Stimulated activated naive CD8-positive, alpha-beta T cell treated with anti-CD3 and anti-CD28 coated beads, Interleukin-15, Interleukin-2, amounts not matched to agents 100 U/mL and 50 U/mL, for 24 hours (primary cell): ENCODE measurements at regions not wholly inside any gene's neighbourhood (a gene's known extent, or its start where the extent isn't known, plus 50 kb on each side); places are given as distances from the start of the nearest gene placed in this dataset.
"Not testable (repeated sequence)": the region's sequence is repeated elsewhere in the genome, so short reads cannot be mapped to it uniquely, and the experiment has no call there.

Experiments used
- ATAC-seq: fragments of 150-1000 bp; cut with Tn5 transposase; one replicate; pipeline ENCODE4 v1.10.0; 2021
- DNase-seq: peaks from one replicate; pipeline ENCODE4 v3.0.0; 2021

- no peak for DNase-seq
- no peak for ATAC-seq
These were observed 54.4 kb upstream of the BMP4 start for GRCh38 chr14:54010981-54011380.

- DNase-seq, result no peak
- ATAC-seq, result no peak
These were observed 66.4 kb upstream of the BMP4 start for GRCh38 chr14:54023027-54023426.

- ATAC-seq, result no peak
- no peak for DNase-seq
These were observed 69.0 kb upstream of the BMP4 start for GRCh38 chr14:54025661-54026060.

- DNase-seq (no peak), ATAC-seq (no peak)
These were observed 70.0 kb upstream of the BMP4 start for GRCh38 chr14:54026671-54027070.

- not testable (repeated sequence) for DNase-seq, ATAC-seq
These were observed 74.4 kb upstream of the BMP4 start for GRCh38 chr14:54030996-54031395.

- not testable (repeated sequence) for ATAC-seq, DNase-seq
These were observed 76.7 kb upstream of the BMP4 start for GRCh38 chr14:54033285-54033684.

GRCh38 chr14:54038724-54039123, 82.1 kb upstream of the BMP4 start:
- DNase-seq, result no peak
- ATAC-seq, result no peak

GRCh38 chr14:54039311-54039710, 82.7 kb upstream of the BMP4 start:
- DNase-seq (no peak), ATAC-seq (no peak)

GRCh38 chr14:54040846-54041245, 84.2 kb upstream of the BMP4 start:
- DNase-seq, result no peak
- no peak for ATAC-seq

- DNase-seq (no peak), ATAC-seq (no peak)
These were observed 89.6 kb upstream of the BMP4 start for GRCh38 chr14:54046250-54046649.

GRCh38 chr14:54047645-54048308, 91.2 kb upstream of the BMP4 start:
- DNase-seq (no peak), ATAC-seq (no peak)

GRCh38 chr14:54048311-54048710, 91.7 kb upstream of the BMP4 start:
- ATAC-seq, result no peak

GRCh38 chr14:54048736-54049135, 92.1 kb upstream of the BMP4 start:
- ATAC-seq, result no peak
- no peak for DNase-seq

More at GRCh38 chr14:54048311-54048710, 91.7 kb upstream of the BMP4 start:
- no peak for DNase-seq

GRCh38 chr14:54050759-54051158, 94.1 kb upstream of the BMP4 start:
- ATAC-seq (no peak), DNase-seq (no peak)

- DNase-seq, result no peak
- no peak for ATAC-seq
These were observed 96.2 kb upstream of the BMP4 start for GRCh38 chr14:54052696-54053385.

GRCh38 chr14:54053386-54053745, 96.7 kb upstream of the BMP4 start:
- no peak for DNase-seq
- ATAC-seq, result no peak

GRCh38 chr14:54058505-54058904, 101.9 kb upstream of the BMP4 start:
- DNase-seq (no peak), ATAC-seq (no peak)

- no peak for ATAC-seq
- DNase-seq, result no peak
These were observed 127.1 kb upstream of the BMP4 start for GRCh38 chr14:54083549-54084239.

GRCh38 chr14:54085232-54085761, 128.7 kb upstream of the BMP4 start:
- ATAC-seq, result no peak
- no peak for DNase-seq

GRCh38 chr14:54085841-54086240, 129.2 kb upstream of the BMP4 start:
- ATAC-seq (no peak), DNase-seq (no peak)

GRCh38 chr14:54086767-54087166, 130.1 kb upstream of the BMP4 start:
- DNase-seq (no peak), ATAC-seq (no peak)

GRCh38 chr14:54087376-54087775, 130.8 kb upstream of the BMP4 start:
- DNase-seq (no peak), ATAC-seq (no peak)

- no peak for DNase-seq
These were observed 131.6 kb upstream of the BMP4 start for GRCh38 chr14:54088271-54088670.

More at GRCh38 chr14:54088271-54088670, 131.6 kb upstream of the BMP4 start:
- no peak for ATAC-seq
